Right renal pelvis (tissue), 4 donors: ENCODE measurements at regions not wholly inside any gene's neighbourhood (a gene's known extent, or its start where the extent isn't known, plus 50 kb on each side); places are given as distances from the start of the nearest gene placed in this dataset.
"Not testable (repeated sequence)": the region's sequence is repeated elsewhere in the genome, so short reads cannot be mapped to it uniquely, and the experiment has no call there.

ENCODE experiments used
- DNase-seq, 4 donors: peaks; one replicate each; pipeline ENCODE4 v3.0.0-alpha.2; 2013; ENCODE audit warnings: low read depth in 4 of 4, low spot score in 3 of 4, missing footprints in 1 of 4

GRCh38 chr1:157294387-157295145, 156.4 kb upstream of the ETV3 start:
- DNase-seq: not testable (repeated sequence)

- no peak for DNase-seq
Measured at GRCh38 chr1:157292809-157293564, 154.8 kb upstream of the ETV3 start.

GRCh38 chr1:157292302-157292701, 154.1 kb upstream of the ETV3 start:
- no peak for DNase-seq

- no peak for DNase-seq
Measured at GRCh38 chr1:157291083-157291482, 152.9 kb upstream of the ETV3 start.

- no peak for DNase-seq
Measured at GRCh38 chr1:157289424-157290105, 151.4 kb upstream of the ETV3 start.

- no peak for DNase-seq
Measured at GRCh38 chr1:157288996-157289395, 150.8 kb upstream of the ETV3 start.

GRCh38 chr1:157288492-157288891, 150.3 kb upstream of the ETV3 start:
- no peak for DNase-seq

- DNase-seq: no peak
Measured at GRCh38 chr1:157288006-157288405, 149.8 kb upstream of the ETV3 start.

- no peak for DNase-seq
Measured at GRCh38 chr1:157287462-157287861, 149.3 kb upstream of the ETV3 start.

GRCh38 chr1:157286646-157287420, 148.6 kb upstream of the ETV3 start:
- no peak for DNase-seq

- no peak for DNase-seq
Measured at GRCh38 chr1:157286096-157286495, 147.9 kb upstream of the ETV3 start.

- no peak for DNase-seq
Measured at GRCh38 chr1:157284451-157284850, 146.3 kb upstream of the ETV3 start.

GRCh38 chr1:157279802-157280140, 141.6 kb upstream of the ETV3 start:
- no peak for DNase-seq

GRCh38 chr1:157279138-157279801, 141.1 kb upstream of the ETV3 start:
- DNase-seq: no peak

GRCh38 chr1:157278383-157279137, 140.4 kb upstream of the ETV3 start:
- no peak for DNase-seq

GRCh38 chr1:157277913-157278312, 139.7 kb upstream of the ETV3 start:
- DNase-seq: no peak

- DNase-seq: no peak
Measured at GRCh38 chr1:157277281-157277680, 139.1 kb upstream of the ETV3 start.

- no peak for DNase-seq
Measured at GRCh38 chr1:157274698-157275534, 136.7 kb upstream of the ETV3 start.
